ENCODE measurements at regions not wholly inside any gene's neighbourhood (a gene's known extent, or its start where the extent isn't known, plus 50 kb on each side); places are given as distances from the start of the nearest gene placed in this dataset.

DNA sequence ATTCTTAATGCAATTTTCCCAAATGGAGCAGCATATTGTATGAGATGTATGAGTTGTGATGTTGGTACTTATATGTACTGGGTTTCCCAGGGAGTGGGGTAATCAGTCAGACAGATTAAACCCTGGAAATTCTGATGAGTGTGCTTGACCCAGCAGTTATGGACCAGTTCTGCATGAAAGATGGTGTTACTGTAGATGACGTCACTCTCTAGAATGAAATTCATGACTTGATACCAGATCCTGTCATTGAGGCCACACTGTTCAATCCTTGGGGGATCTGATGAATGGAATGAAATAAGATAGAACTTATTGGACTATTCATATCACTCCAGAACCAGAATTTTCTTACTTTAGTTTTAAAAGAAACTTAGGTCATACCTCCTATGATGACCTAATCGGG is 534.3 kb downstream of the PLXDC2 start:
- no peak for DNase-seq (ENCODE audit: low read depth, low spot score)
- no peak overlapping the region for H3K27ac ChIP-seq

DNA sequence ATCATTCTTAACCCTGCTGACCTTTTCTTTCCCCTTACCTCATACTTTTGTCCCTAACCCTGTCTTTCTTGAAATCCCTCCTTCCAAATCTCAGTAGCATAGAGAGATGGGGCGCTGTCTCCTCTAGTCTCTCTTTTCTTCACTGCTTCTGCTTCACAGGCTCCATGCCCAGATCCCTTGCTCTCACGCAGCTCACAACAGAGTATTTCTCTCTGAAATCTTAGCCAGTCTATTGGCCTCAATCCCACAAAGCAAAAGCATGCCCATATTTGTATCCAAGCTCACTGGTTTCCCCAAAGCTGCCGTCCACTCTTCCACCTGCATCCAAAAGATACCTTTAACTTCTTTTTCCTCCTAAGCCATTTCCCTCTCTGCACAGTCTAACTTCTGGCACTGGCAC is 526.8 kb downstream of the PLXDC2 start:
- DNase-seq (ENCODE audit: low read depth, low spot score) = no peak
- H3K27ac ChIP-seq = no peak overlapping the region

Data from epithelial cell of prostate (primary cell).